RWPE1 (cell line): ENCODE measurements at regions not wholly inside any gene's neighbourhood (a gene's known extent, or its start where the extent isn't known, plus 50 kb on each side); places are given as distances from the start of the nearest gene placed in this dataset.

ENCODE experiments used
- CTCF ChIA-PET: fragments of 350-600 bp; sonication (Branson Sonifier 250); formaldehyde crosslinking; extraction: SDS; loops from one replicate; lab custom pipeline; 2021; lab: Yijun Ruan, JAX
- POLR2A ChIA-PET: fragments of 400-600 bp; formaldehyde crosslinking; extraction: SDS; loops from one replicate; lab custom pipeline; 2020; ENCODE audit warnings: antibody characterized with exemption; ENCODE audit not compliant: low non-redundant PET; lab: Yijun Ruan, JAX
- DNase-seq: peaks from one replicate; pipeline ENCODE4 v3.0.0; 2012; ENCODE audit warnings: low spot score
- H3K27ac ChIP-seq: fragments of 450-650 bp; 2 replicates; pipeline ENCODE4 v1.5.1; 2017
- TF ChIP-seq, protein P1 (sequence below): fragments of 450-650 bp; conservative IDR thresholded peaks from 2 replicates; pipeline ENCODE4 v1.5.1; 2017; ENCODE audit warnings: low read depth, mild to moderate bottlenecking

GRCh38 chr20:4412216-4412615, 163.1 kb upstream of the ADRA1D start:
- no peak overlapping the region for H3K27ac ChIP-seq
- DNase-seq, result peak; percentile 17
- TF ChIP-seq, protein P1, sequence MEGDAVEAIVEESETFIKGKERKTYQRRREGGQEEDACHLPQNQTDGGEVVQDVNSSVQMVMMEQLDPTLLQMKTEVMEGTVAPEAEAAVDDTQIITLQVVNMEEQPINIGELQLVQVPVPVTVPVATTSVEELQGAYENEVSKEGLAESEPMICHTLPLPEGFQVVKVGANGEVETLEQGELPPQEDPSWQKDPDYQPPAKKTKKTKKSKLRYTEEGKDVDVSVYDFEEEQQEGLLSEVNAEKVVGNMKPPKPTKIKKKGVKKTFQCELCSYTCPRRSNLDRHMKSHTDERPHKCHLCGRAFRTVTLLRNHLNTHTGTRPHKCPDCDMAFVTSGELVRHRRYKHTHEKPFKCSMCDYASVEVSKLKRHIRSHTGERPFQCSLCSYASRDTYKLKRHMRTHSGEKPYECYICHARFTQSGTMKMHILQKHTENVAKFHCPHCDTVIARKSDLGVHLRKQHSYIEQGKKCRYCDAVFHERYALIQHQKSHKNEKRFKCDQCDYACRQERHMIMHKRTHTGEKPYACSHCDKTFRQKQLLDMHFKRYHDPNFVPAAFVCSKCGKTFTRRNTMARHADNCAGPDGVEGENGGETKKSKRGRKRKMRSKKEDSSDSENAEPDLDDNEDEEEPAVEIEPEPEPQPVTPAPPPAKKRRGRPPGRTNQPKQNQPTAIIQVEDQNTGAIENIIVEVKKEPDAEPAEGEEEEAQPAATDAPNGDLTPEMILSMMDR, result no peak
- CTCF ChIA-PET, result interaction anchor here (0.6 kb wide), 1 partner anchor 172 kb away, joined by 3 read pairs; no protein-coding TSS in a partner anchor
- POLR2A ChIA-PET, result no interaction called here

- POLR2A ChIA-PET, result no interaction called here
- TF ChIP-seq, protein P1, result no peak
- DNase-seq, result no peak
- H3K27ac ChIP-seq, result no peak overlapping the region
- CTCF ChIA-PET, result interaction anchor here (0.6 kb wide), 1 partner anchor 172 kb away, joined by 3 read pairs; no protein-coding TSS in a partner anchor
Observed at GRCh38 chr20:4411744-4412143, 162.7 kb upstream of the ADRA1D start.

- DNase-seq, result peak; percentile 90
- ChIA-PET POLR2A (no interaction called here), CTCF (interaction anchor here (0.5 kb wide), 1 partner anchor 183 kb away, joined by 3 read pairs; no protein-coding TSS in a partner anchor)
- H3K27ac ChIP-seq, result no peak overlapping the region
- TF ChIP-seq, protein P1, result no peak
Observed at GRCh38 chr20:4406627-4407026, 157.5 kb upstream of the ADRA1D start.

DNA sequence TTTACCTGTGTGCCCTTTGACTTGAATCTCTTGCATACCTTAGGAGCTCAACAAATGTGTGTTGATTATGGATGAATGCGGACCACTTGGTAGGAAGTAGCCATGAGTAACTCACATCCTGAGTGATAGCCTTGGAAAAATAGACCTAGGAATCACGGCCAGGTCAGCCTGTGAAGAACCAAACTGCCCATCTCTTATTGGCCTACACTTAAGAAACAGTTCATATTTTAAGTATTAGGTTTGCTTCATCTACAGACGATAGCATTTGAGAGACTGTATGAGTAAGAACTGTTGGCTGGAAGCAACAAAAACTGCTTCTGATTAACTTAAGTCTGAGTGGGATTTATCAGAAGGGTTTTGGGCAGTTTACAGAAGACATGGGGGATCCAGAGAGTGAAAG, 152.5 kb upstream of the ADRA1D start:
- TF ChIP-seq, protein P1, result no peak
- ChIA-PET POLR2A (no interaction called here), CTCF (no interaction called here)
- DNase-seq, result no peak
- no peak overlapping the region for H3K27ac ChIP-seq

GRCh38 chr20:4384961-4385360, 135.9 kb upstream of the ADRA1D start:
- no peak overlapping the region for H3K27ac ChIP-seq
- CTCF ChIA-PET, result no interaction called here
- no peak for DNase-seq
- TF ChIP-seq, protein P1, result no peak
- POLR2A ChIA-PET, result no interaction called here

DNA sequence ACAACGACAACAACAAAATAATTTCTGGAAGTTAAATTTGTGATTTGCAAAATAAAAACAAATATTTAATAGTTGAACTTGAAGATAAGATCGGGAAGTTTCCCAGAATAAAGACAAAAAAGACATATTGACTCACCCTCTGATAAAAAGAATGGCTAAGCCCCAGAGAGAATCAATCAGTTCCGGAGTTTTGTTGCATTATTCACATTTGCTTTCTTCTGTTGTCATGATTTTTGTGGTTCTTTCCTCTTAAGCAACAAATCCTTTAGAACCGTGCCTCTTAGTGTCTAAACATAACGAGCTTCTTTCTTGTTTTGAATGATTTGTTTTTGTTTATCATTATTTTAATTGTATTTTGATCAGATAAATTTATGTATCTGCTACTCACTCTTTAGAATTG, 134.9 kb upstream of the ADRA1D start:
- POLR2A ChIA-PET, result no interaction called here
- CTCF ChIA-PET, result interaction anchor here (0.7 kb wide), 1 partner anchor 9 kb away, joined by 3 read pairs; no protein-coding TSS in a partner anchor
- TF ChIP-seq, protein P1, result no peak
- no peak for DNase-seq
- H3K27ac ChIP-seq, result no peak overlapping the region
